ENCODE measurements at regions not wholly inside any gene's neighbourhood (a gene's known extent, or its start where the extent isn't known, plus 50 kb on each side); places are given as distances from the start of the nearest gene placed in this dataset.

GRCh38 chr1:191490303-191490702 lies 668.0 kb upstream of the RGS18 start:
- no peak for TF ChIP-seq POLR2AphosphoS5 (IDR thresholded peaks at IDR 0.05; ENCODE audit: insufficient read depth in 1 of 2, low read depth in 1 of 2)
- no peak for TF ChIP-seq CTCF (IDR thresholded peaks at IDR 0.05)

Data from vagina (tissue), 2 donors.